ENCODE measurements at regions not wholly inside any gene's neighbourhood (a gene's known extent, or its start where the extent isn't known, plus 50 kb on each side); places are given as distances from the start of the nearest gene placed in this dataset.

- TF ChIP-seq CTCF (IDR thresholded peaks at IDR 0.05 in 2 of 3, conservative IDR thresholded peaks at IDR 0.05 in 1 of 3; ENCODE audit: control insufficient read depth in 2 of 3, extremely low read depth in 1 of 3, insufficient read depth in 1 of 3, low read depth in 3 of 3, low read length in 3 of 3) = no peak
- TF ChIP-seq HDAC2 (IDR thresholded peaks at IDR 0.05) = no peak
- no peak for TF ChIP-seq IRF5 (IDR thresholded peaks at IDR 0.05; ENCODE audit: borderline replicate concordance)
- TF ChIP-seq EZH2 (IDR thresholded peaks at IDR 0.05; ENCODE audit: borderline replicate concordance, control insufficient read depth, low read depth, low read length) = no peak
- no peak for TF ChIP-seq TCF12 (IDR thresholded peaks at IDR 0.05; ENCODE audit: low read depth, low read length)
- no peak for TF ChIP-seq EP300 (IDR thresholded peaks at IDR 0.05; ENCODE audit: borderline replicate concordance in 1 of 2, control insufficient read depth in 1 of 2, low read depth in 2 of 2, low read length in 2 of 2)
- TF ChIP-seq YBX1 (IDR thresholded peaks at IDR 0.05) = no peak
- TF ChIP-seq POLR2AphosphoS5 (IDR thresholded peaks at IDR 0.05; ENCODE audit: low read length) = no peak
- TF ChIP-seq POLR2A (IDR thresholded peaks at IDR 0.05; ENCODE audit: low read depth, low read length) = no peak
- no peak for TF ChIP-seq ZNF217 (IDR thresholded peaks at IDR 0.05)
- TF ChIP-seq, protein P1, sequence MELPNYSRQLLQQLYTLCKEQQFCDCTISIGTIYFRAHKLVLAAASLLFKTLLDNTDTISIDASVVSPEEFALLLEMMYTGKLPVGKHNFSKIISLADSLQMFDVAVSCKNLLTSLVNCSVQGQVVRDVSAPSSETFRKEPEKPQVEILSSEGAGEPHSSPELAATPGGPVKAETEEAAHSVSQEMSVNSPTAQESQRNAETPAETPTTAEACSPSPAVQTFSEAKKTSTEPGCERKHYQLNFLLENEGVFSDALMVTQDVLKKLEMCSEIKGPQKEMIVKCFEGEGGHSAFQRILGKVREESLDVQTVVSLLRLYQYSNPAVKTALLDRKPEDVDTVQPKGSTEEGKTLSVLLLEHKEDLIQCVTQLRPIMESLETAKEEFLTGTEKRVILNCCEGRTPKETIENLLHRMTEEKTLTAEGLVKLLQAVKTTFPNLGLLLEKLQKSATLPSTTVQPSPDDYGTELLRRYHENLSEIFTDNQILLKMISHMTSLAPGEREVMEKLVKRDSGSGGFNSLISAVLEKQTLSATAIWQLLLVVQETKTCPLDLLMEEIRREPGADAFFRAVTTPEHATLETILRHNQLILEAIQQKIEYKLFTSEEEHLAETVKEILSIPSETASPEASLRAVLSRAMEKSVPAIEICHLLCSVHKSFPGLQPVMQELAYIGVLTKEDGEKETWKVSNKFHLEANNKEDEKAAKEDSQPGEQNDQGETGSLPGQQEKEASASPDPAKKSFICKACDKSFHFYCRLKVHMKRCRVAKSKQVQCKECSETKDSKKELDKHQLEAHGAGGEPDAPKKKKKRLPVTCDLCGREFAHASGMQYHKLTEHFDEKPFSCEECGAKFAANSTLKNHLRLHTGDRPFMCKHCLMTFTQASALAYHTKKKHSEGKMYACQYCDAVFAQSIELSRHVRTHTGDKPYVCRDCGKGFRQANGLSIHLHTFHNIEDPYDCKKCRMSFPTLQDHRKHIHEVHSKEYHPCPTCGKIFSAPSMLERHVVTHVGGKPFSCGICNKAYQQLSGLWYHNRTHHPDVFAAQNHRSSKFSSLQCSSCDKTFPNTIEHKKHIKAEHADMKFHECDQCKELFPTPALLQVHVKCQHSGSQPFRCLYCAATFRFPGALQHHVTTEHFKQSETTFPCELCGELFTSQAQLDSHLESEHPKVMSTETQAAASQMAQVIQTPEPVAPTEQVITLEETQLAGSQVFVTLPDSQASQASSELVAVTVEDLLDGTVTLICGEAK (IDR thresholded peaks at IDR 0.05; ENCODE audit: borderline replicate concordance) = no peak
- no peak for TF ChIP-seq E2F8 (IDR thresholded peaks at IDR 0.05; ENCODE audit: low read depth, partially characterized antibody)
- TF ChIP-seq RB1 (IDR thresholded peaks at IDR 0.05; ENCODE audit: borderline replicate concordance) = no peak
Measured at GRCh38 chr6:14517516-14518105, 400.0 kb downstream of the CD83 start.

Measured in GM12878 (cell line).